ENCODE measurements at regions not wholly inside any gene's neighbourhood (a gene's known extent, or its start where the extent isn't known, plus 50 kb on each side); places are given as distances from the start of the nearest gene placed in this dataset.

GRCh38 chr5:41574391-41574790 is 64.0 kb upstream of the PLCXD3 start:
- no TSS peak for BruUV-seq (replicated peaks)
- H3K9me3 ChIP-seq (ENCODE audit: control insufficient read depth, insufficient read depth, low read depth, low read length), result no peaks in the 10 kb centered on the region
- intact Hi-C loops (cut with micrococcal nuclease; ENCODE audit: unreplicated experiment) (no loop called here), in situ Hi-C loops (cut with HindIII; ENCODE audit: low pct_unique_long_range_greater_than_20kb, low sequenced_read_pairs) (no loop called here)
- no peaks in the 10 kb centered on the region for H3K27me3 ChIP-seq (ENCODE audit: control insufficient read depth, insufficient read depth, low read length)
- no peaks in the 10 kb centered on the region for H3K36me3 ChIP-seq (ENCODE audit: control insufficient read depth, insufficient read depth, low read length)
- no peak overlapping the region for H3K27ac ChIP-seq (ENCODE audit: low read length)
- ATAC-seq (no peak), DNase-seq (ENCODE audit: low read depth, low spot score) (no peak)
- POLR2A ChIA-PET, result no interaction called here
- H3K4me1 ChIP-seq (ENCODE audit: control insufficient read depth, insufficient read depth, low read length), result no peaks in the 10 kb centered on the region
- CTCF ChIA-PET, result no interaction called here
- TF ChIP-seq REST (IDR thresholded peaks at IDR 0.05; ENCODE audit: insufficient read depth in 1 of 2, low read depth in 2 of 2, low read length in 1 of 2) (no peak), CTCF (IDR thresholded peaks at IDR 0.05) (no peak), POLR2AphosphoS5 (IDR thresholded peaks at IDR 0.05; ENCODE audit: low read depth, low read length) (no peak), TCF7L2 (IDR thresholded peaks at IDR 0.05; ENCODE audit: low read depth, low read length) (no peak), SIN3A (IDR thresholded peaks at IDR 0.05; ENCODE audit: borderline replicate concordance, insufficient read depth, low read depth, low read length) (no peak)
- no peak overlapping the region for H3K4me3 ChIP-seq (ENCODE audit: low read depth in 2 of 2, low read length in 2 of 2)
